Heart right ventricle (tissue), 16 donors: ENCODE measurements at regions not wholly inside any gene's neighbourhood (a gene's known extent, or its start where the extent isn't known, plus 50 kb on each side); places are given as distances from the start of the nearest gene placed in this dataset.

Experiments
- ATAC-seq, 8 donors: fragments of 200-7000 bp; cut with Tn5 transposase; one replicate each; pipeline ENCODE4 v1.9.1; 2020; ENCODE audit warnings: mild to moderate bottlenecking in 8 of 8, moderate library complexity in 8 of 8, moderate number of reproducible peaks in 1 of 8
- DNase-seq, 2 donors: peaks; one replicate each; pipeline ENCODE4 v3.0.0-alpha.2; 2020
- H3K27ac ChIP-seq, 10 donors: fragments of 200-600 bp; sonication (generic) in 2 of 10; one replicate each; pipeline versions ENCODE4 v1.5.0 to v1.8.0; 2020 to 2022; ENCODE audit warnings: mild to moderate bottlenecking in 3 of 10
- H3K27me3 ChIP-seq, 7 donors: fragments of 200-600 bp; one replicate each; pipeline ENCODE4 v1.8.0; 2021 to 2022; ENCODE audit warnings: mild to moderate bottlenecking in 2 of 7
- H3K36me3 ChIP-seq, 9 donors: fragments of 200-600 bp; sonication (generic) in 1 of 9; one replicate each; pipeline versions ENCODE4 v1.5.0 to v1.8.0; 2020 to 2022; ENCODE audit warnings: mild to moderate bottlenecking in 2 of 9
- H3K4me1 ChIP-seq, 9 donors: fragments of 200-600 bp; sonication (generic) in 1 of 9; one replicate each; pipeline versions ENCODE4 v1.5.0 to v1.8.0; 2020 to 2022; ENCODE audit warnings: mild to moderate bottlenecking in 4 of 9
- H3K4me3 ChIP-seq, 10 donors: fragments of 200-600 bp; sonication (generic) in 2 of 10; one replicate each; pipeline versions ENCODE4 v1.5.0 to v1.8.0; 2020 to 2022; ENCODE audit warnings: mild to moderate bottlenecking in 7 of 10, moderate library complexity in 2 of 10
- H3K9me3 ChIP-seq, 11 donors: fragments of 200-600 bp in 10 of 11; sonication (generic) in 2 of 11; one replicate each; pipeline versions ENCODE4 v1.5.0 to v1.8.0; 2013 to 2022; ENCODE audit warnings: mild to moderate bottlenecking in 2 of 11, control low read depth in 1 of 11, moderate library complexity in 1 of 11
- WGBS, 2 donors: extraction: QIAGEN DNeasy Blood & Tissue Kit; methylation state at CpG; one replicate each; pipeline ENCODE4 v1.1.7; 2013; ENCODE audit warnings: inconsistent platforms in 1 of 2; 5-methylcytosine and 5-hydroxymethylcytosine counted together
- intact Hi-C, 10 donors: fragments of 100-400 bp; cut with DNase I; formaldehyde crosslinking; loops; one replicate each; pipeline versions ENCODE4 v1.11.1 to v1.14.2; 2022
- TF ChIP-seq, protein P1 (sequence below), 9 donors: fragments of 200-600 bp; sonication (generic) in 2 of 9; IDR thresholded peaks; one replicate each; pipeline versions ENCODE4 v1.5.0 to v1.8.0; 2021 to 2022; ENCODE audit warnings: antibody characterized with exemption in 9 of 9, mild to moderate bottlenecking in 5 of 9, moderate library complexity in 1 of 9
- donor health status: Arrhythmogenic right ventricular cardiomyopathy.
- donor health status: ischemic (EF 13 %, LVEDD 7.1; RV severe dilation, severe dysfunction).
- donor health status: healthy with polysubstance abuse.
- donor health status: DM: no; HTN: yes; CAD: no.
- donor health status: DM: no; HTN: no; CAD: no.
- donor health status: ischemic (EF 25% LVEDD 6.9; RV normal size, moderate dysfunction).
- donor health status: ischemic (EF 25% LVEDD 5.7; RV mildly dilated, moderate dysfunction).
- donor health status: healthy.
- donor health status: DM: yes; HTN: yes; CAD: no.
- donor health status: Ischemic cardiomyopathy.
- donor health status: ischemic (EF 35%, LVEDD 5.7; RV mildly dilated, moderate dysfunction).
- donor health status: nonischemic (EF 11% LVEDD 7.7; RV severe dilation, severe dysfunction).
- donor health status: DM: yes; HTN: yes; CAD: no.
- donor health status: PGD.
- donor health status: ischemic (EF 29% LVEDD 5.4; RV normal size, mild dysfunction).
- donor health status: nonischemic (EF 23%, LVEDD 6.1; RV moderate dilation, normal function).

DNA sequence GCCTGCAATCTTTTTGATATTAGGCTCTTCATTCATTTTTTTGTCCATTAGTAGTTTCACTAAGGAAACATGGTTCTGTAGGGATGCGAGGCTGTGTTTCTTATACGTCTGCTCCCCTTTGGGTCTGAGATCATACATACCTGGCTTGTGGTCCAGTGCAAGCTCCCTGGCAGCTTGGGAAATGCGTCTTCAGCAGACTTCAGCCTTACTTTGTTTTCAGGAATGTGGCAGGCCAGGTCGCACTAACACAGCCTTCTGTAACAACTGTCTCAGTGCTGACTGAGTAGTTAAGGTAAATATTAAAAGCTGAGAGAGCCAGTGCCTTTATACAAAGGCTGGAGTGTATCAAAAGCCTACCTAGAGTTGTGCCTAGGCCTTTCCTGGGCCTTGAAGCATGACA is 970.5 kb upstream of the EEF2KMT start:
- TF ChIP-seq, protein P1, sequence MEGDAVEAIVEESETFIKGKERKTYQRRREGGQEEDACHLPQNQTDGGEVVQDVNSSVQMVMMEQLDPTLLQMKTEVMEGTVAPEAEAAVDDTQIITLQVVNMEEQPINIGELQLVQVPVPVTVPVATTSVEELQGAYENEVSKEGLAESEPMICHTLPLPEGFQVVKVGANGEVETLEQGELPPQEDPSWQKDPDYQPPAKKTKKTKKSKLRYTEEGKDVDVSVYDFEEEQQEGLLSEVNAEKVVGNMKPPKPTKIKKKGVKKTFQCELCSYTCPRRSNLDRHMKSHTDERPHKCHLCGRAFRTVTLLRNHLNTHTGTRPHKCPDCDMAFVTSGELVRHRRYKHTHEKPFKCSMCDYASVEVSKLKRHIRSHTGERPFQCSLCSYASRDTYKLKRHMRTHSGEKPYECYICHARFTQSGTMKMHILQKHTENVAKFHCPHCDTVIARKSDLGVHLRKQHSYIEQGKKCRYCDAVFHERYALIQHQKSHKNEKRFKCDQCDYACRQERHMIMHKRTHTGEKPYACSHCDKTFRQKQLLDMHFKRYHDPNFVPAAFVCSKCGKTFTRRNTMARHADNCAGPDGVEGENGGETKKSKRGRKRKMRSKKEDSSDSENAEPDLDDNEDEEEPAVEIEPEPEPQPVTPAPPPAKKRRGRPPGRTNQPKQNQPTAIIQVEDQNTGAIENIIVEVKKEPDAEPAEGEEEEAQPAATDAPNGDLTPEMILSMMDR (IDR thresholded peaks at IDR 0.05) = no peak
- no peaks in the 10 kb centered on the region for H3K36me3 ChIP-seq
- intact Hi-C loops = no loop called here
- no peaks in the 10 kb centered on the region for H3K4me1 ChIP-seq
- no peak for DNase-seq
- H3K4me3 ChIP-seq = no peak overlapping the region
- no peak for ATAC-seq
- no peak overlapping the region for H3K27ac ChIP-seq
- no peaks in the 10 kb centered on the region for H3K27me3 ChIP-seq
- peaks cover 0 to 9% (median 0%) of the 10 kb centered on the region in 11 donors for H3K9me3 ChIP-seq
- 57 to 78% methylated on average over 4 of the region's 4 CpGs for WGBS, 2 donors

GRCh38 chr16:6066652-6067051 is 969.1 kb upstream of the EEF2KMT start:
- intact Hi-C loops = no loop called here
- Histone ChIP-seq H3K4me1 (no peaks in the 10 kb centered on the region), H3K36me3 (no peaks in the 10 kb centered on the region), H3K27me3 (no peaks in the 10 kb centered on the region), H3K27ac (no peak overlapping the region), H3K9me3 (peaks cover 0 to 2% (median 0%) of the 10 kb centered on the region in 11 donors), H3K4me3 (no peak overlapping the region)
- DNase-seq (no peak), ATAC-seq (no peak)
- TF ChIP-seq, protein P1 (IDR thresholded peaks at IDR 0.05) = no peak
- WGBS, 2 donors = 63 to 70% methylated on average over 7 of the region's 7 CpGs

GRCh38 chr16:6063526-6063925 is 965.9 kb upstream of the EEF2KMT start:
- H3K9me3 ChIP-seq = no peaks in the 10 kb centered on the region
- 63 to 84% methylated on average over 3 of the region's 3 CpGs for WGBS, 2 donors
- no peaks in the 10 kb centered on the region for H3K36me3 ChIP-seq
- H3K4me1 ChIP-seq = no peaks in the 10 kb centered on the region
- no peak for DNase-seq
- ATAC-seq = no peak
- H3K27me3 ChIP-seq = no peaks in the 10 kb centered on the region
- TF ChIP-seq, protein P1 (IDR thresholded peaks at IDR 0.05) = no peak
- intact Hi-C loops = no loop called here
- H3K4me3 ChIP-seq = no peak overlapping the region
- H3K27ac ChIP-seq = no peak overlapping the region

GRCh38 chr16:6059671-6060070 is 962.1 kb upstream of the EEF2KMT start:
- no peaks in the 10 kb centered on the region for H3K4me1 ChIP-seq

More at GRCh38 chr16:6059671-6060070, 962.1 kb upstream of the EEF2KMT start:
- DNase-seq (no peak), ATAC-seq (no peak)
- TF ChIP-seq, protein P1 (IDR thresholded peaks at IDR 0.05) = no peak
- Histone ChIP-seq H3K27me3 (no peaks in the 10 kb centered on the region), H3K27ac (no peak overlapping the region), H3K36me3 (no peaks in the 10 kb centered on the region), H3K9me3 (no peaks in the 10 kb centered on the region), H3K4me3 (no peak overlapping the region)
- intact Hi-C loops = no loop called here
